ENCODE measurements at regions not wholly inside any gene's neighbourhood (a gene's known extent, or its start where the extent isn't known, plus 50 kb on each side); places are given as distances from the start of the nearest gene placed in this dataset.

DNA sequence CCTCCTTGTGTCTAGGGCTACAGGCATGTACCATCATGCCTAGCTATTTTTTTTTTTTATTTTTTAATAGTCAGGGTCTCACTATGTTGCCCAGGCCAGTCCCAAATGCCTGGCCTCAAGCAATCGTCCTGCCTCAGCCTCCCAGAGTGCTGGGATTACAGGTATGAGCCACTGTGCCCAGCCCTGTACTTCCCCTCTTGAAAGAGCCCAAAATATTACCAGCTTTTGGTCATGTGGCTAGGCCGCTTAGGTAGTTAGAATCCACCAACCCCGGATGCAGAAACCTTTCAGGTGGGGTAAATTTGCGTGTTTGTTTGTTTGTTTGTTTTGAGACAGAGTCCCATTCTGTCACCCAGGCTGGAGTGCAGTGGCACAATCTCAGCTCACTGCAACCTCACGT is 132.8 kb upstream of the C2CD4B start:
- TF ChIP-seq, protein P1, sequence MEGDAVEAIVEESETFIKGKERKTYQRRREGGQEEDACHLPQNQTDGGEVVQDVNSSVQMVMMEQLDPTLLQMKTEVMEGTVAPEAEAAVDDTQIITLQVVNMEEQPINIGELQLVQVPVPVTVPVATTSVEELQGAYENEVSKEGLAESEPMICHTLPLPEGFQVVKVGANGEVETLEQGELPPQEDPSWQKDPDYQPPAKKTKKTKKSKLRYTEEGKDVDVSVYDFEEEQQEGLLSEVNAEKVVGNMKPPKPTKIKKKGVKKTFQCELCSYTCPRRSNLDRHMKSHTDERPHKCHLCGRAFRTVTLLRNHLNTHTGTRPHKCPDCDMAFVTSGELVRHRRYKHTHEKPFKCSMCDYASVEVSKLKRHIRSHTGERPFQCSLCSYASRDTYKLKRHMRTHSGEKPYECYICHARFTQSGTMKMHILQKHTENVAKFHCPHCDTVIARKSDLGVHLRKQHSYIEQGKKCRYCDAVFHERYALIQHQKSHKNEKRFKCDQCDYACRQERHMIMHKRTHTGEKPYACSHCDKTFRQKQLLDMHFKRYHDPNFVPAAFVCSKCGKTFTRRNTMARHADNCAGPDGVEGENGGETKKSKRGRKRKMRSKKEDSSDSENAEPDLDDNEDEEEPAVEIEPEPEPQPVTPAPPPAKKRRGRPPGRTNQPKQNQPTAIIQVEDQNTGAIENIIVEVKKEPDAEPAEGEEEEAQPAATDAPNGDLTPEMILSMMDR (conservative IDR thresholded peaks at IDR 0.05; ENCODE audit: low read depth, low read length): no peak
- no peak for TF ChIP-seq EZH2 (IDR thresholded peaks at IDR 0.05; ENCODE audit: borderline replicate concordance, low read depth, low read length, poor library complexity, severe bottlenecking)
- ChIA-PET CTCF (no interaction called here), POLR2A (ENCODE audit: low non-redundant PET) (no interaction called here)
- BruUV-seq (replicated peaks): no TSS peak
- Histone ChIP-seq H3K4me1 (ENCODE audit: insufficient read depth, low read length, poor library complexity, severe bottlenecking) (no peaks in the 10 kb centered on the region), H3K36me3 (ENCODE audit: insufficient read depth, low read length, poor library complexity, severe bottlenecking) (no peaks in the 10 kb centered on the region), H3K4me3 (ENCODE audit: low read depth, low read length, poor library complexity, severe bottlenecking) (no peak overlapping the region), H3K9me3 (ENCODE audit: low read depth, low read length, poor library complexity, severe bottlenecking) (no peaks in the 10 kb centered on the region), H3K27me3 (replicated peaks; ENCODE audit: insufficient read depth, low read depth, low read length, poor library complexity) (no peaks in the 10 kb centered on the region), H3K27ac (ENCODE audit: low read depth, low read length, poor library complexity, severe bottlenecking) (no peak overlapping the region)
- intact Hi-C loops (cut with micrococcal nuclease; ENCODE audit: unreplicated experiment): no loop called here
- DNase-seq (ENCODE audit: low spot score): no peak

DNA sequence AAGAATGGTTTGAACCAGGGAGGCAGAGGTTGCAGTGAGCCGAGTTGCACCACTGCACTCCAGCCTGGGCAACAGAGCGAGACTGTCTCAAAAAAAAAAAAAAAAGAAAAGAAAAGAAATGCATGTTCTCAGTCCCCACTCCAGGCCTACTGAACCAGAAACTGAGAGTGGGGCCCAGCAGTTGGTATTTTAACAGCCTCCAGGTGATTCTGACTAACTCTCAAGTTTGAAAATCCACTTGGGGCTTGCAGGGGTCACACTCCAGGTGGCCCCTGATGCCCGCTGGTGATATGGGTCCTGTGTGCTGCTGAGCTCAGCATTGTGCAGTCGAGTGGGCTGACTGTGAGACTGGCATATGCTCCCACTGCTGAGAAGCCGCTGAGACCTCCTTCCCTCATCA is 133.7 kb upstream of the C2CD4B start:
- no peak for TF ChIP-seq EZH2 (IDR thresholded peaks at IDR 0.05; ENCODE audit: borderline replicate concordance, low read depth, low read length, poor library complexity, severe bottlenecking)
- TF ChIP-seq, protein P1 (conservative IDR thresholded peaks at IDR 0.05; ENCODE audit: low read depth, low read length): no peak
- no peak for DNase-seq (ENCODE audit: low spot score)
- Histone ChIP-seq H3K36me3 (ENCODE audit: insufficient read depth, low read length, poor library complexity, severe bottlenecking) (no peaks in the 10 kb centered on the region), H3K27ac (ENCODE audit: low read depth, low read length, poor library complexity, severe bottlenecking) (no peak overlapping the region), H3K27me3 (replicated peaks; ENCODE audit: insufficient read depth, low read depth, low read length, poor library complexity) (no peaks in the 10 kb centered on the region), H3K9me3 (ENCODE audit: low read depth, low read length, poor library complexity, severe bottlenecking) (no peaks in the 10 kb centered on the region), H3K4me3 (ENCODE audit: low read depth, low read length, poor library complexity, severe bottlenecking) (no peak overlapping the region), H3K4me1 (ENCODE audit: insufficient read depth, low read length, poor library complexity, severe bottlenecking) (no peaks in the 10 kb centered on the region)
- POLR2A ChIA-PET (ENCODE audit: low non-redundant PET): no interaction called here
- intact Hi-C loops (cut with micrococcal nuclease; ENCODE audit: unreplicated experiment): no loop called here
- no TSS peak for BruUV-seq (replicated peaks)
- CTCF ChIA-PET: no interaction called here

DNA sequence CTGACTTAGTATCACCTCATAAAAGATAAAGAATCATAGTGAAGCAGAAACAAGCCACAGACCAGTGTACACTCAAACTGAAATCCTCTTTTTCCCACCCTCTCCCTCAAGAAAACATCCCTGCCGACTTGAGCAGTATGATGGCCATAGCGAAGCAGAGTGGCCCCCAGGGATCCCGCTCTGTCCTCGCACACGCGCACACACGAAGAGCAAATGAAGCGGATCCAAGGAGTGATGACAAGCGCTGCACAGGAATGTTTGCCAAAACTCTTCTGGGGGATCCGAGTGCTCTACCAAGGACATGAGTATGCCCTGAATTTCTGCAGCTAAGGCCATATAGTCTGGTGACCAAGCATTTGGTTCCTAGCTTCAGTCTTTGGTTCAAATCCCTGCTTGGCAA is 134.5 kb upstream of the C2CD4B start:
- no peak for DNase-seq (ENCODE audit: low spot score)
- TF ChIP-seq, protein P1 (conservative IDR thresholded peaks at IDR 0.05; ENCODE audit: low read depth, low read length): no peak
- Histone ChIP-seq H3K27ac (ENCODE audit: low read depth, low read length, poor library complexity, severe bottlenecking) (no peak overlapping the region), H3K27me3 (replicated peaks; ENCODE audit: insufficient read depth, low read depth, low read length, poor library complexity) (no peaks in the 10 kb centered on the region), H3K36me3 (ENCODE audit: insufficient read depth, low read length, poor library complexity, severe bottlenecking) (no peaks in the 10 kb centered on the region), H3K9me3 (ENCODE audit: low read depth, low read length, poor library complexity, severe bottlenecking) (no peaks in the 10 kb centered on the region), H3K4me1 (ENCODE audit: insufficient read depth, low read length, poor library complexity, severe bottlenecking) (no peaks in the 10 kb centered on the region), H3K4me3 (ENCODE audit: low read depth, low read length, poor library complexity, severe bottlenecking) (no peak overlapping the region)
- intact Hi-C loops (cut with micrococcal nuclease; ENCODE audit: unreplicated experiment): no loop called here
- ChIA-PET POLR2A (ENCODE audit: low non-redundant PET) (no interaction called here), CTCF (no interaction called here)
- no TSS peak for BruUV-seq (replicated peaks)

All from A673 (cell line).